HL-60 (cell line): ENCODE measurements at regions not wholly inside any gene's neighbourhood (a gene's known extent, or its start where the extent isn't known, plus 50 kb on each side); places are given as distances from the start of the nearest gene placed in this dataset.

ENCODE experiments used
- DNase-seq, 2 experiments: peaks; one replicate each; pipeline ENCODE4 v3.0.0-alpha.2; 2010 to 2020; ENCODE audit warnings: low read depth in 1 of 2, low spot score in 1 of 2
- H3K27ac ChIP-seq: fragments of 250-450 bp; sonication (Bioruptor Pico); replicated peaks from 2 replicates; pipeline ENCODE4 v1.5.1; 2020; ENCODE audit warnings: mild to moderate bottlenecking, moderate library complexity
- H3K27me3 ChIP-seq: fragments of 250-450 bp; sonication (Bioruptor Pico); 2 replicates; pipeline ENCODE4 v1.5.1; 2021; ENCODE audit warnings: mild to moderate bottlenecking, moderate library complexity; ENCODE audit not compliant: insufficient read depth, poor library complexity, severe bottlenecking
- H3K4me3 ChIP-seq: replicated peaks from 2 replicates; pipeline ENCODE4 v1.5.1; 2011; ENCODE audit warnings: mild to moderate bottlenecking, control low read depth, low read length; ENCODE audit not compliant: insufficient read depth
- GABPA ChIP-seq: IDR thresholded peaks from 2 replicates; pipeline ENCODE4 v1.6.1; 2012; ENCODE audit warnings: low read depth
- POLR2AphosphoS5 ChIP-seq: IDR thresholded peaks from 2 replicates; pipeline ENCODE4 v1.6.1; 2012; ENCODE audit warnings: low read depth
- SPI1 ChIP-seq: IDR thresholded peaks from 2 replicates; pipeline ENCODE4 v1.6.1; 2012; ENCODE audit warnings: low read depth, mild to moderate bottlenecking, borderline replicate concordance
- TF ChIP-seq, protein P1 (sequence below): IDR thresholded peaks from one replicate; pipeline ENCODE4 v1.5.1; 2011; ENCODE audit warnings: low read length, control low read depth, inconsistent platforms; ENCODE audit not compliant: insufficient read depth
- TF ChIP-seq, protein P2 (sequence below): IDR thresholded peaks from 2 replicates; pipeline ENCODE4 v1.6.1; 2012; ENCODE audit warnings: low read depth; ENCODE audit not compliant: insufficient replicate concordance

DNA sequence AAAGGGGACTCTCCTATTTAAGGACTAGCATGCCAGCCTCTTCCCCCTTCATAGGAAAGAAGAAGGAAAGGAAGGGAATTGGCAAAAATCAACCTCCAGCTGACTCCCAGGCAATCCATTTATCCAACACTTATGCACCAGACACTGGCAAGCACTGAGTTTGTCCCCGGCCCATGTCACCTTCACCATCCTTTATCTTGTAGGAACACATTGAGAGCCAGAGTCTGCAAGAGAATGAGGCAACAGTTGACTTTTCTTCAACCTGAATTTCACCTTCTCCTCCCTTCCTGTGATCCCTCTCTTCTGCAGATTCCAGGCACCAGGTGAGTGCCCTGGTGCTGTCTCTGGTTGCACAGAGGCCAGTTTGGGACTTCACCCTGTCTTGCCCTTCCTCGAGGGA, 264.3 kb upstream of the ECI2 start:
- no peak overlapping the region for H3K27ac ChIP-seq

DNA sequence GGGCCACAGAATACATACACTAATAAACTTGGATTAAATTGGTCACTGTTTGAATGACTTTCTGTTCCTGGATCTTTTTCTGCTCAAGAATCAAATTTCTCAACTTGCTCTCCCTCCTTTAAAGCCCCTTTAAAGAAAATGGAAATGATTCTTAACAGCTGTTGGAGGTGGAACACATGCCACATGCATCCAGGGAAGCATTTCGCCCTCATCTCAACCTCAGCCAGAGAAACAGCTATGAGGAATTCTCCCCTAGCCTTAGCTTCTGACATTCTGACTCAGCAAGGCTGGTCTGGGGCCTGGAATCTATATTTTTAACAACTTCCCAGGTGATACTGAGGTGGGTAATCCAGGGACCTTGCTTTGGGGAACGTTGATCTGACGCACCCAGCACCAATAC, 263.4 kb upstream of the ECI2 start:
- no peak for DNase-seq

More for the DNA sequence above, 264.3 kb upstream of the ECI2 start:
- TF ChIP-seq, protein P1, sequence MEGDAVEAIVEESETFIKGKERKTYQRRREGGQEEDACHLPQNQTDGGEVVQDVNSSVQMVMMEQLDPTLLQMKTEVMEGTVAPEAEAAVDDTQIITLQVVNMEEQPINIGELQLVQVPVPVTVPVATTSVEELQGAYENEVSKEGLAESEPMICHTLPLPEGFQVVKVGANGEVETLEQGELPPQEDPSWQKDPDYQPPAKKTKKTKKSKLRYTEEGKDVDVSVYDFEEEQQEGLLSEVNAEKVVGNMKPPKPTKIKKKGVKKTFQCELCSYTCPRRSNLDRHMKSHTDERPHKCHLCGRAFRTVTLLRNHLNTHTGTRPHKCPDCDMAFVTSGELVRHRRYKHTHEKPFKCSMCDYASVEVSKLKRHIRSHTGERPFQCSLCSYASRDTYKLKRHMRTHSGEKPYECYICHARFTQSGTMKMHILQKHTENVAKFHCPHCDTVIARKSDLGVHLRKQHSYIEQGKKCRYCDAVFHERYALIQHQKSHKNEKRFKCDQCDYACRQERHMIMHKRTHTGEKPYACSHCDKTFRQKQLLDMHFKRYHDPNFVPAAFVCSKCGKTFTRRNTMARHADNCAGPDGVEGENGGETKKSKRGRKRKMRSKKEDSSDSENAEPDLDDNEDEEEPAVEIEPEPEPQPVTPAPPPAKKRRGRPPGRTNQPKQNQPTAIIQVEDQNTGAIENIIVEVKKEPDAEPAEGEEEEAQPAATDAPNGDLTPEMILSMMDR: no peak
- TF ChIP-seq, protein P2, sequence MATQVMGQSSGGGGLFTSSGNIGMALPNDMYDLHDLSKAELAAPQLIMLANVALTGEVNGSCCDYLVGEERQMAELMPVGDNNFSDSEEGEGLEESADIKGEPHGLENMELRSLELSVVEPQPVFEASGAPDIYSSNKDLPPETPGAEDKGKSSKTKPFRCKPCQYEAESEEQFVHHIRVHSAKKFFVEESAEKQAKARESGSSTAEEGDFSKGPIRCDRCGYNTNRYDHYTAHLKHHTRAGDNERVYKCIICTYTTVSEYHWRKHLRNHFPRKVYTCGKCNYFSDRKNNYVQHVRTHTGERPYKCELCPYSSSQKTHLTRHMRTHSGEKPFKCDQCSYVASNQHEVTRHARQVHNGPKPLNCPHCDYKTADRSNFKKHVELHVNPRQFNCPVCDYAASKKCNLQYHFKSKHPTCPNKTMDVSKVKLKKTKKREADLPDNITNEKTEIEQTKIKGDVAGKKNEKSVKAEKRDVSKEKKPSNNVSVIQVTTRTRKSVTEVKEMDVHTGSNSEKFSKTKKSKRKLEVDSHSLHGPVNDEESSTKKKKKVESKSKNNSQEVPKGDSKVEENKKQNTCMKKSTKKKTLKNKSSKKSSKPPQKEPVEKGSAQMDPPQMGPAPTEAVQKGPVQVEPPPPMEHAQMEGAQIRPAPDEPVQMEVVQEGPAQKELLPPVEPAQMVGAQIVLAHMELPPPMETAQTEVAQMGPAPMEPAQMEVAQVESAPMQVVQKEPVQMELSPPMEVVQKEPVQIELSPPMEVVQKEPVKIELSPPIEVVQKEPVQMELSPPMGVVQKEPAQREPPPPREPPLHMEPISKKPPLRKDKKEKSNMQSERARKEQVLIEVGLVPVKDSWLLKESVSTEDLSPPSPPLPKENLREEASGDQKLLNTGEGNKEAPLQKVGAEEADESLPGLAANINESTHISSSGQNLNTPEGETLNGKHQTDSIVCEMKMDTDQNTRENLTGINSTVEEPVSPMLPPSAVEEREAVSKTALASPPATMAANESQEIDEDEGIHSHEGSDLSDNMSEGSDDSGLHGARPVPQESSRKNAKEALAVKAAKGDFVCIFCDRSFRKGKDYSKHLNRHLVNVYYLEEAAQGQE: no peak
- no peak for TF ChIP-seq GABPA
- no peak for TF ChIP-seq POLR2AphosphoS5
- no peak for TF ChIP-seq SPI1
- Histone ChIP-seq H3K27me3 (no peaks in the 10 kb centered on the region), H3K4me3 (no peak overlapping the region)
- DNase-seq: no peak

DNA sequence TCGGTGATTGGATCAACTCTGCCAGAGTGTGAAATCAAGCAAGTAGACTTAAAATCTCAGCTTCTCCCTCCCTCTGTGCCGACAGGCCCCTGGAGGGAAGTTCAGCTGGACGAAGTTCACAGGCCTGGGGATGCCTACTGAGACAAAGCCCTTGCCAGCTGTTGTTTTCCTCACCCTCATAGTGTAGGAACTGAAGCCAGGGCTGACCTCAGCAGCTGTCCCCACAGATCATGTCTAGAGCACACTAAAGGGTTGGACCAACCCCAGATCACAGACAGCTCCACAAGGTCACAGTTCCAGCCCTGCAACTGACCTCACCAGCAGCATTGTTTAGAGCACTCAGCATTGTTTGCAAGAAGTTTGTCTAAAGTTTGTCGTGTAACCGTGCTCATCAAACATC, 261.9 kb upstream of the ECI2 start:
- no peak for DNase-seq
- no peak overlapping the region for H3K4me3 ChIP-seq
- TF ChIP-seq, protein P2: no peak
- TF ChIP-seq, protein P1: no peak
- TF ChIP-seq SPI1: no peak
- no peak for TF ChIP-seq GABPA
- TF ChIP-seq POLR2AphosphoS5: no peak
- no peak overlapping the region for H3K27ac ChIP-seq
- no peaks in the 10 kb centered on the region for H3K27me3 ChIP-seq

More for the DNA sequence above, 263.4 kb upstream of the ECI2 start:
- H3K27me3 ChIP-seq: no peaks in the 10 kb centered on the region
- H3K4me3 ChIP-seq: no peak overlapping the region
- H3K27ac ChIP-seq: no peak overlapping the region
- TF ChIP-seq GABPA (no peak), SPI1 (no peak)
- TF ChIP-seq, protein P2: no peak
- TF ChIP-seq, protein P1: no peak
